Neutrophil (primary cell): ENCODE measurements at regions not wholly inside any gene's neighbourhood (a gene's known extent, or its start where the extent isn't known, plus 50 kb on each side); places are given as distances from the start of the nearest gene placed in this dataset.
"Not testable (repeated sequence)": the region's sequence is repeated elsewhere in the genome, so short reads cannot be mapped to it uniquely, and the experiment has no call there.

ENCODE experiments used
- H3K27ac ChIP-seq: fragments of 200-600 bp; sonication (generic); 2 replicates; pipeline ENCODE4 v1.5.1; 2016; ENCODE audit warnings: mild to moderate bottlenecking, moderate library complexity
- H3K27me3 ChIP-seq: fragments of 200-600 bp; sonication (generic); 2 replicates; pipeline ENCODE4 v1.6.0; 2016; ENCODE audit warnings: mild to moderate bottlenecking
- H3K36me3 ChIP-seq: fragments of 200-600 bp; sonication (generic); 2 replicates; pipeline ENCODE4 v1.5.1; 2017
- H3K4me1 ChIP-seq, 2 experiments: fragments of 200-600 bp in 1 of 2; sonication (generic) in 1 of 2; 1 replicate in 1 of 2; 2 replicates in 1 of 2; pipeline versions ENCODE4 v1.5.1 to v1.6.1; 2013 to 2016; ENCODE audit warnings: low read depth in 1 of 2, low read length in 1 of 2, mild to moderate bottlenecking in 1 of 2, moderate library complexity in 1 of 2; ENCODE audit not compliant: control insufficient read depth in 1 of 2, insufficient read depth in 1 of 2
- H3K4me3 ChIP-seq, 2 experiments: fragments of 200-600 bp in 1 of 2; sonication (generic) in 1 of 2; 1 replicate in 1 of 2; 2 replicates in 1 of 2; pipeline ENCODE4 v1.5.1; 2013 to 2016; ENCODE audit warnings: low read depth in 1 of 2, low read length in 1 of 2, mild to moderate bottlenecking in 1 of 2, moderate library complexity in 1 of 2
- H3K9me3 ChIP-seq: fragments of 200-600 bp; sonication (generic); 2 replicates; pipeline ENCODE4 v1.5.1; 2016
- CTCF ChIP-seq: fragments of 200-600 bp; sonication (generic); IDR thresholded peaks from 2 replicates; pipeline ENCODE4 v1.5.1; 2016; ENCODE audit warnings: antibody characterized with exemption

- no peak overlapping the region for H3K27ac ChIP-seq
- no peaks in the 10 kb centered on the region for H3K36me3 ChIP-seq
- H3K4me1 ChIP-seq = no peaks in the 10 kb centered on the region
- H3K4me3 ChIP-seq = no peak overlapping the region
- H3K9me3 ChIP-seq = no peaks in the 10 kb centered on the region
- H3K27me3 ChIP-seq = no peaks in the 10 kb centered on the region
- TF ChIP-seq CTCF = no peak
These were observed 1680.9 kb downstream of the OLFM4 start for GRCh38 chr13:54709546-54709945.

DNA sequence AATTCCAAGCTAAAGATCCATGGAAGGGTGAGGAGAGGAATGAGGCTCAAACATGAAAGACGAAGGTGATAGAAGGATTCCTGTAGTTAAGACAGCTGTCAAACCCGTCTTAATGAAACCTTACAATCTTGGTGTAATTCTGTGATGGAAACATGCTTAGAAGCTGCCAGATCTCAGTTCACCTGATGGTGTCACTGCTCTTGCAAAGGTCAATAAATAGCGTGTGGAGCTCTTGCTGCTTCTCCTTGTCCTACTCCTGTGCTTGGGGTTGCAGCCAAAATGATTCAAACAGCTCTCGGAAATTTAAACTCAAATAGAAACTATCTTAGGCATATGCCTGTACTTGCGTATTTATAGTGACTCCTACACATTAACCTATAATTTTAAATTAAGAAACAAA is 1705.0 kb downstream of the OLFM4 start:
- Histone ChIP-seq H3K36me3 (no peaks in the 10 kb centered on the region), H3K9me3 (no peaks in the 10 kb centered on the region), H3K27ac (no peak overlapping the region), H3K27me3 (no peaks in the 10 kb centered on the region), H3K4me1 (no peaks in the 10 kb centered on the region), H3K4me3 (no peak overlapping the region)
- no peak for TF ChIP-seq CTCF

- H3K36me3 ChIP-seq, H3K9me3 ChIP-seq, H3K27me3 ChIP-seq, H3K27ac ChIP-seq, H3K4me1 ChIP-seq, H3K4me3 ChIP-seq: not testable (repeated sequence)
These were observed 1708.6 kb downstream of the OLFM4 start for GRCh38 chr13:54737211-54737610.

DNA sequence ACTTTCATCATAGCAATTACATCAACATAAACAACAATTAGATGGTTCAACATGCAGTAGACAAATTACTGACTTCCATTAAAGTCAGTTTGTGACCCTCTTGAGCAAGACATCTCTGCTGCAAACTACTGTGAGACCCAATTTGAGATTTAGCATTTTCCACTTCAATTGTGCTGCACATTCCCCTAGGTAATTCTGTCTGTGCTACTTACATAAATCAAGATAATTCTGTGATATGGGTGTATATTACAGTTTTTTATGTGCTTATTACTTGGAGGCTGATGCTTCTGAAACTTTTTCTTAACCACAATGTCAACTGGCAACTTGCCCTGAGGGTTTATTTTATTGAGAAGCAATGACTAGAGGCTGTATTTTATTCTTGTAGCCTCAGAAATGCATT is 1714.4 kb downstream of the OLFM4 start:
- Histone ChIP-seq H3K27ac (no peak overlapping the region), H3K4me3 (no peak overlapping the region), H3K27me3 (no peaks in the 10 kb centered on the region), H3K9me3 (no peaks in the 10 kb centered on the region), H3K4me1 (no peaks in the 10 kb centered on the region), H3K36me3 (no peaks in the 10 kb centered on the region)
- no peak for TF ChIP-seq CTCF

DNA sequence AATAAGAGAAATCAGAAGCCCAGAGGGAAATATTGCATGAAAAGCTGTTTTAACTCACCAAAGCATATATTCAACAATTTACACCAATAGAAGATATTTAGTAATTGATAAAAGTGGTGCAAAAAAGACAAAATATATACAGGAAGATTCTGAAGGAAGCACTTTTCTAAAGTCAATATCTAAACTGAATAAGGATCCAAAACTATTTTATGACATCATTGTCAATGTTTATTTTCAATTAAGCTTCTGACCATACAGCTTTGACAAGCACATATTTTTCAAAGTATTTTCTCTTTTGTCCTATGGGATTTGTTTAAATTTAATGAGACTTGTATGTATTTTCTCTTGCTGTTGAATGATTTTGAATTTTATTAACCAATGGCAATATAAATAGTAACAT is 1716.1 kb downstream of the OLFM4 start:
- Histone ChIP-seq H3K36me3 (no peaks in the 10 kb centered on the region), H3K27me3 (no peaks in the 10 kb centered on the region), H3K4me3 (no peak overlapping the region), H3K4me1 (no peaks in the 10 kb centered on the region), H3K27ac (no peak overlapping the region), H3K9me3 (no peaks in the 10 kb centered on the region)
- no peak for TF ChIP-seq CTCF

DNA sequence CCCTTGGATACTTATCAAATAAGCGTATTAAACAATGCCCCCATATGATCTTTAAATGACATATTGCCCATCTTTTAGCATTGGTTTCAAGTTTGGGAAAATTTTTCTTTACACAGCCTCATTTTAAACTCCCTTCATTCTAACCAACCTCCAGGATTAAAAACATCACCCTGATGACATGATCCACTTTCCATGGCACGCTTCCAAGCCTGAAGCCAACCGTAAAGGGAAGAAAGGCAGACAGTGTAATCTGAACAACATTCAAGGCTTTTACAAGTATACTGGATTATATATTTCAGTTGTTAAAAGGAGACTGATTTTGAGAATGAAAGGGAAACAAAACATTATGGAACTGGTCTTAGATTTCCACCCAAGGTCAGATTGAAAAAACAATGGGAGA is 1721.9 kb downstream of the OLFM4 start:
- no peaks in the 10 kb centered on the region for H3K9me3 ChIP-seq
- H3K4me3 ChIP-seq = no peak overlapping the region
- H3K27me3 ChIP-seq = no peaks in the 10 kb centered on the region
- TF ChIP-seq CTCF = no peak
- no peaks in the 10 kb centered on the region for H3K4me1 ChIP-seq
- H3K27ac ChIP-seq = no peak overlapping the region
- no peaks in the 10 kb centered on the region for H3K36me3 ChIP-seq
